ENCODE measurements at regions not wholly inside any gene's neighbourhood (a gene's known extent, or its start where the extent isn't known, plus 50 kb on each side); places are given as distances from the start of the nearest gene placed in this dataset.
A peak's percentile ranks its signal among the peaks of the same experiment; 100 is the strongest.

GRCh38 chr9:88229434-88229833 lies 91.2 kb upstream of the SPATA31C2 start:
- no peak for DNase-seq (ENCODE audit: low read depth)

GRCh38 chr9:88224938-88225337 lies 86.7 kb upstream of the SPATA31C2 start:
- DNase-seq (ENCODE audit: low read depth) = no peak

GRCh38 chr9:88221105-88221504 lies 82.8 kb upstream of the SPATA31C2 start:
- DNase-seq (ENCODE audit: low read depth) = no peak

- DNase-seq (ENCODE audit: low read depth) = no peak
These were observed 82.4 kb upstream of the SPATA31C2 start for GRCh38 chr9:88220652-88221051.

- DNase-seq (ENCODE audit: low read depth) = no peak
These were observed 81.3 kb upstream of the SPATA31C2 start for GRCh38 chr9:88219601-88220000.

GRCh38 chr9:88218726-88219125 lies 80.5 kb upstream of the SPATA31C2 start:
- DNase-seq (ENCODE audit: low read depth) = peak; percentile 58

- no peak for DNase-seq (ENCODE audit: low read depth)
These were observed 78.1 kb upstream of the SPATA31C2 start for GRCh38 chr9:88216126-88216995.

GRCh38 chr9:88215196-88216125 lies 77.2 kb upstream of the SPATA31C2 start:
- no peak for DNase-seq (ENCODE audit: low read depth)

- no peak for DNase-seq (ENCODE audit: low read depth)
These were observed 64.0 kb upstream of the SPATA31C2 start for GRCh38 chr9:88202321-88202720.

GRCh38 chr9:88198341-88198807 lies 60.1 kb upstream of the SPATA31C2 start:
- peak; percentile 44 for DNase-seq (ENCODE audit: low read depth)

- DNase-seq (ENCODE audit: low read depth) = peak; percentile 95
These were observed 59.6 kb upstream of the SPATA31C2 start for GRCh38 chr9:88197781-88198340.

GRCh38 chr9:88197016-88197415 lies 58.7 kb upstream of the SPATA31C2 start:
- peak; percentile 92 for DNase-seq (ENCODE audit: low read depth)

- peak; percentile 0 for DNase-seq (ENCODE audit: low read depth)
These were observed 58.0 kb upstream of the SPATA31C2 start for GRCh38 chr9:88196142-88196790.

GRCh38 chr9:88193766-88194165 lies 55.5 kb upstream of the SPATA31C2 start:
- DNase-seq (ENCODE audit: low read depth) = no peak

GRCh38 chr9:88191456-88191855 lies 53.2 kb upstream of the SPATA31C2 start:
- DNase-seq (ENCODE audit: low read depth) = no peak

GRCh38 chr9:88189371-88189770 lies 51.1 kb upstream of the SPATA31C2 start:
- no peak for DNase-seq (ENCODE audit: low read depth)

Data from iris pigment epithelial cell (primary cell).